SU-DHL-6 (cell line): ENCODE measurements at regions not wholly inside any gene's neighbourhood (a gene's known extent, or its start where the extent isn't known, plus 50 kb on each side); places are given as distances from the start of the nearest gene placed in this dataset.

Experiments used
- EZH2phosphoT487 ChIP-seq: fragments of 200-600 bp; sonication (generic), shearing (Covaris generic); conservative IDR thresholded peaks from 2 replicates; pipeline ENCODE4 v1.6.1; 2018; ENCODE audit warnings: mild to moderate bottlenecking, antibody characterized with exemption, low read length, moderate library complexity, mixed read lengths
- TF ChIP-seq, protein P1 (sequence below): fragments of 200-600 bp; sonication (generic); IDR thresholded peaks from one replicate; pipeline ENCODE4 v1.5.1; 2017; ENCODE audit warnings: antibody characterized with exemption, mild to moderate bottlenecking, low read length, moderate library complexity; ENCODE audit not compliant: insufficient read depth, poor library complexity, severe bottlenecking

GRCh38 chr6:33926451-33926850, 122.6 kb upstream of the MLN start:
- TF ChIP-seq, protein P1, sequence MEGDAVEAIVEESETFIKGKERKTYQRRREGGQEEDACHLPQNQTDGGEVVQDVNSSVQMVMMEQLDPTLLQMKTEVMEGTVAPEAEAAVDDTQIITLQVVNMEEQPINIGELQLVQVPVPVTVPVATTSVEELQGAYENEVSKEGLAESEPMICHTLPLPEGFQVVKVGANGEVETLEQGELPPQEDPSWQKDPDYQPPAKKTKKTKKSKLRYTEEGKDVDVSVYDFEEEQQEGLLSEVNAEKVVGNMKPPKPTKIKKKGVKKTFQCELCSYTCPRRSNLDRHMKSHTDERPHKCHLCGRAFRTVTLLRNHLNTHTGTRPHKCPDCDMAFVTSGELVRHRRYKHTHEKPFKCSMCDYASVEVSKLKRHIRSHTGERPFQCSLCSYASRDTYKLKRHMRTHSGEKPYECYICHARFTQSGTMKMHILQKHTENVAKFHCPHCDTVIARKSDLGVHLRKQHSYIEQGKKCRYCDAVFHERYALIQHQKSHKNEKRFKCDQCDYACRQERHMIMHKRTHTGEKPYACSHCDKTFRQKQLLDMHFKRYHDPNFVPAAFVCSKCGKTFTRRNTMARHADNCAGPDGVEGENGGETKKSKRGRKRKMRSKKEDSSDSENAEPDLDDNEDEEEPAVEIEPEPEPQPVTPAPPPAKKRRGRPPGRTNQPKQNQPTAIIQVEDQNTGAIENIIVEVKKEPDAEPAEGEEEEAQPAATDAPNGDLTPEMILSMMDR = no peak
- no peak for TF ChIP-seq EZH2phosphoT487
